SK-N-SH (cell line): ENCODE measurements at regions not wholly inside any gene's neighbourhood (a gene's known extent, or its start where the extent isn't known, plus 50 kb on each side); places are given as distances from the start of the nearest gene placed in this dataset.

Experiments used
- CTCF ChIA-PET: fragments of 300-600, 350-600 bp; formaldehyde crosslinking; extraction: SDS; loops from one replicate; lab custom pipeline; 2021; lab: Yijun Ruan, JAX
- POLR2A ChIA-PET: fragments of 350-600 bp; sonication (Branson Sonifier 250); formaldehyde crosslinking; extraction: SDS; loops from one replicate; lab custom pipeline; 2020; ENCODE audit warnings: antibody characterized with exemption, inconsistent platforms; lab: Yijun Ruan, JAX
- DNase-seq: peaks from one replicate; pipeline ENCODE4 v3.0.0; 2012
- H2AFZ ChIP-seq: fragments of 200-600 bp; sonication (generic); 2 replicates; pipeline ENCODE4 v1.8.1; 2016; ENCODE audit warnings: antibody characterized with exemption, mild to moderate bottlenecking, low read depth
- H3F3A ChIP-seq: fragments of 200-600 bp; sonication (generic); replicated peaks from 2 replicates; pipeline ENCODE3; 2016; ENCODE audit warnings: antibody characterized with exemption, mild to moderate bottlenecking; ENCODE audit not compliant: insufficient read depth
- H3K27ac ChIP-seq, 2 experiments: fragments of 200-500 bp in 1 of 2; fragments of 200-600 bp in 1 of 2; sonication (Bioruptor generic) in 1 of 2; sonication (generic), shearing (Covaris generic) in 1 of 2; 2 replicates each; pipeline versions ENCODE4 v1.5.1 to v1.6.1; 2014 to 2016; ENCODE audit warnings: low read depth in 2 of 2, inconsistent platforms in 1 of 2, low read length in 1 of 2, mild to moderate bottlenecking in 1 of 2, mixed read lengths in 1 of 2
- H3K27me3 ChIP-seq: fragments of 200-600 bp; sonication (generic), shearing (Covaris generic); 2 replicates; pipeline ENCODE4 v1.6.1; 2016; ENCODE audit warnings: mixed run types; ENCODE audit not compliant: insufficient read depth
- H3K36me3 ChIP-seq, 2 experiments: fragments of 200-500 bp in 1 of 2; fragments of 200-600 bp in 1 of 2; sonication (Bioruptor generic) in 1 of 2; sonication (generic) in 1 of 2; replicated peaks in 1 of 2; 2 replicates each; pipeline versions ENCODE3 to v1.5.1; 2014 to 2016; ENCODE audit warnings: low read length in 1 of 2, mild to moderate bottlenecking in 1 of 2; ENCODE audit not compliant: insufficient read depth in 2 of 2, control insufficient read depth in 1 of 2
- H3K4me1 ChIP-seq, 2 experiments: fragments of 200-500 bp in 1 of 2; fragments of 200-600 bp in 1 of 2; sonication (Bioruptor generic) in 1 of 2; sonication (generic), shearing (Covaris generic) in 1 of 2; 2 replicates each; pipeline versions ENCODE4 v1.5.1 to v1.6.1; 2014 to 2016; ENCODE audit warnings: low read depth in 1 of 2, low read length in 1 of 2, mixed run types in 1 of 2; ENCODE audit not compliant: insufficient read depth in 2 of 2, control insufficient read depth in 1 of 2
- H3K4me2 ChIP-seq: fragments of 200-600 bp; sonication (generic), shearing (Covaris generic); 2 replicates; pipeline ENCODE4 v1.6.1; 2017; ENCODE audit warnings: mixed run types
- H3K4me3 ChIP-seq, 2 experiments: fragments of 200-500 bp in 1 of 2; fragments of 200-600 bp in 1 of 2; sonication (Bioruptor generic) in 1 of 2; sonication (generic), shearing (Covaris generic) in 1 of 2; 2 replicates each; pipeline versions ENCODE4 v1.5.1 to v1.8.1; 2014 to 2016; ENCODE audit warnings: low read depth in 2 of 2, inconsistent platforms in 1 of 2, low read length in 1 of 2, mild to moderate bottlenecking in 1 of 2, mixed read lengths in 1 of 2, moderate library complexity in 1 of 2
- H3K79me2 ChIP-seq: fragments of 200-600 bp; sonication (generic); 2 replicates; pipeline ENCODE4 v1.8.1; 2017; ENCODE audit warnings: mild to moderate bottlenecking; ENCODE audit not compliant: insufficient read depth
- H3K9ac ChIP-seq: fragments of 200-600 bp; sonication (generic); 2 replicates; pipeline ENCODE4 v1.6.1; 2017; ENCODE audit warnings: mixed run types
- H3K9me2 ChIP-seq: fragments of 200-600 bp; sonication (generic); 2 replicates; pipeline ENCODE4 v1.6.1; 2017; ENCODE audit warnings: mixed run types
- H3K9me3 ChIP-seq: fragments of 200-600 bp; sonication (generic); 2 replicates; pipeline ENCODE4 v1.6.1; 2017; ENCODE audit warnings: mixed run types, mild to moderate bottlenecking, moderate library complexity
- H4K20me1 ChIP-seq: fragments of 200-600 bp; sonication (generic); 2 replicates; pipeline ENCODE4 v1.6.1; 2017; ENCODE audit warnings: mild to moderate bottlenecking, mixed run types; ENCODE audit not compliant: insufficient read depth
- ELF1 ChIP-seq: IDR thresholded peaks from 2 replicates; pipeline ENCODE4 v1.4.0; 2012
- EP300 ChIP-seq, 2 experiments: IDR thresholded peaks; 2 replicates each; pipeline versions ENCODE4 v1.4.0 to v1.6.1; 2012; ENCODE audit warnings: borderline replicate concordance in 1 of 2, low read depth in 1 of 2, low read length in 1 of 2
- GABPA ChIP-seq: IDR thresholded peaks from 2 replicates; pipeline ENCODE4 v1.4.0; 2012; ENCODE audit warnings: low read depth, mild to moderate bottlenecking
- IRF3 ChIP-seq: fragments of 150-350 bp; IDR thresholded peaks from 2 replicates; pipeline ENCODE4 v1.6.1; 2016; ENCODE audit warnings: mild to moderate bottlenecking, low read depth, low read length
- JUND ChIP-seq: IDR thresholded peaks from 2 replicates; pipeline ENCODE4 v1.4.0; 2012
- REST ChIP-seq: IDR thresholded peaks from 2 replicates; pipeline ENCODE4 v1.6.1; 2012; ENCODE audit warnings: mild to moderate bottlenecking, low read depth, low read length, moderate library complexity
- TCF12 ChIP-seq: IDR thresholded peaks from 2 replicates; pipeline ENCODE4 v1.4.0; 2012
- TEAD4 ChIP-seq: IDR thresholded peaks from 2 replicates; pipeline ENCODE4 v1.4.0; 2012; ENCODE audit warnings: mild to moderate bottlenecking, borderline replicate concordance; ENCODE audit not compliant: insufficient read depth
- YY1 ChIP-seq: IDR thresholded peaks from 2 replicates; pipeline ENCODE4 v1.4.0; 2012; ENCODE audit warnings: low read depth, mild to moderate bottlenecking
- ZBTB33 ChIP-seq: IDR thresholded peaks from 2 replicates; pipeline ENCODE4 v1.4.0; 2012; ENCODE audit warnings: low read depth, borderline replicate concordance
- WGBS: methylation state at CpG from one replicate; pipeline ENCODE4 v1.1.6; 2017; ENCODE audit warnings: low lambda C conversion rate; 5-methylcytosine and 5-hydroxymethylcytosine counted together
- TF ChIP-seq, protein P1 (sequence below): fragments of 150-350 bp; IDR thresholded peaks from 2 replicates; pipeline ENCODE4 v1.6.1; 2017; ENCODE audit warnings: antibody characterized with exemption, low read length, low read depth, borderline replicate concordance

GRCh38 chr7:98685541-98685940, 68.5 kb downstream of the NPTX2 start (continued):
- TF ChIP-seq REST = no peak
- TF ChIP-seq TEAD4 = no peak
- TF ChIP-seq YY1 = no peak
- TF ChIP-seq, protein P1, sequence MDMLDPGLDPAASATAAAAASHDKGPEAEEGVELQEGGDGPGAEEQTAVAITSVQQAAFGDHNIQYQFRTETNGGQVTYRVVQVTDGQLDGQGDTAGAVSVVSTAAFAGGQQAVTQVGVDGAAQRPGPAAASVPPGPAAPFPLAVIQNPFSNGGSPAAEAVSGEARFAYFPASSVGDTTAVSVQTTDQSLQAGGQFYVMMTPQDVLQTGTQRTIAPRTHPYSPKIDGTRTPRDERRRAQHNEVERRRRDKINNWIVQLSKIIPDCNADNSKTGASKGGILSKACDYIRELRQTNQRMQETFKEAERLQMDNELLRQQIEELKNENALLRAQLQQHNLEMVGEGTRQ = no peak
- no peak for TF ChIP-seq JUND
- TF ChIP-seq GABPA = no peak
- TF ChIP-seq IRF3 = no peak

DNA sequence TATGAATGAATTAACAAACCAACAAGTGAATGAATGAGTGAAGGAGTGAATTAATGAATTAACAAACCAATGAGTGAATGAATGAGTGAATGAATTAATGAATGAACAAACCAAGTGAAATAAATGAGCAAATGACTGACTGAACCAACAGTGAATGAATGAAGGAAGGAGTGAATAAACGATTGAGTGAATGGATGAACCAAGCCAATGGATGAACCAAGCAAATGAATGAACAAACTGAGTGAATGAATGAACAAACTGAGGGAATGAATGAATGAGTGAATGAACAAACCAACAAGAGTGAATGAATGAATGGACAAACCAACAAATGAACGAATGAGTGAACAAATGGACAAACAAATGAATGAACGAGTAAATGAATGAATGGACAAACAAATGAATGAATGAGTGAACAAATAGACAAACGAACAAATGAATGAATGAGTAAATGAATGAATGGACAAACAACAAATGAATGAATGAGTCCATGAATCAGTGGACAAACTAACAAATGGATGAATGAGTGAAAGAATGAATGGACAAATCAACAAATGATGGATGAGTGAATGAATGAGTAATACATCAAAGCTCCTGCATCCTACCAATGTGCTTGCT, 69.5 kb downstream of the NPTX2 start:
- H3K9me2 ChIP-seq = no peaks in the 10 kb centered on the region
- no peaks in the 10 kb centered on the region for H3K36me3 ChIP-seq
- H2AFZ ChIP-seq = no peak overlapping the region
- WGBS = 20% methylated on average over 4 of the region's 4 CpGs
- no peak overlapping the region for H3K9ac ChIP-seq
- CTCF ChIA-PET = interaction anchor here (1.9 kb wide), 1 partner anchor 59 kb away, joined by 5 read pairs; no protein-coding TSS in a partner anchor
- H3K79me2 ChIP-seq = no peaks in the 10 kb centered on the region
- TF ChIP-seq TCF12 (no peak), GABPA (no peak), EP300 (IDR thresholded peaks at IDR 0.05; ENCODE audit: borderline replicate concordance in 1 of 2, low read depth in 1 of 2, low read length in 1 of 2) (no peak), ELF1 (no peak), ZBTB33 (no peak)
- TF ChIP-seq, protein P1 = no peak
- no peaks in the 10 kb centered on the region for H4K20me1 ChIP-seq
- no peak overlapping the region for H3K4me2 ChIP-seq
- H3K4me3 ChIP-seq = no peak overlapping the region
- DNase-seq = no peak
- H3K9me3 ChIP-seq = peaks cover 5% of the 10 kb centered on the region; the same call in 1 of the 2 replicates
- POLR2A ChIA-PET = no interaction called here
- H3K27ac ChIP-seq = no peak overlapping the region
- H3K4me1 ChIP-seq = peaks cover 0 to 3% of the 10 kb centered on the region in 2 experiments; a peak in 1 of 4 replicates
- H3F3A ChIP-seq = no peaks in the 10 kb centered on the region
- no peaks in the 10 kb centered on the region for H3K27me3 ChIP-seq
